A673 (cell line): ENCODE measurements at regions not wholly inside any gene's neighbourhood (a gene's known extent, or its start where the extent isn't known, plus 50 kb on each side); places are given as distances from the start of the nearest gene placed in this dataset.

Source experiments
- CTCF ChIP-seq: fragments of 300-800, 200-600 bp; sonication (generic); conservative IDR thresholded peaks from 2 replicates; pipeline ENCODE4 v1.5.1; 2017; ENCODE audit warnings: low read depth, mild to moderate bottlenecking, antibody characterized with exemption, low read length, moderate library complexity, mixed read lengths
- EZH2 ChIP-seq: fragments of 200-600 bp; sonication (generic); IDR thresholded peaks from 2 replicates; pipeline ENCODE4 v1.6.1; 2017; ENCODE audit warnings: borderline replicate concordance, low read depth, mild to moderate bottlenecking, mixed read lengths, antibody characterized with exemption, low read length; ENCODE audit not compliant: poor library complexity, severe bottlenecking

DNA sequence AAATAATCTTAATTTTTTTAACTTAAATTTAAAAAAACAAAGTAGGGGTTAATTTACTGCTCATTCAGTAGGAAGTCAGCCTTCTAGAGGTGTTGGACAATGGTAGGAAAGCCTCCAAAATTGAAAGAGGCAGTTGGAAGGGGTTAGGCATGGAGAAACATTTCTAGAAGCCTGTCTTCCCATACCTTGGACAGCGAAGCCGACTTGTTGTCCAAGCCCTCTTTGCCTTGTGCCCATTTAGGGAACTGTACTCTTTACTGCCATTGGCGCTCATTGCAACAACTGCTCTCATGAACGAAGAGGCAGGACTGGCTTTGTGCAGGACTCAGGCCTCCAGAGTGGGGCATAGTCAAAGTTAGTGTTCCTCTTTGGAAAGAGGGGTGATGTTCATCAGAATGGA lies 333.3 kb downstream of the HRH4 start:
- TF ChIP-seq CTCF (no peak), EZH2 (no peak)
